Panc1 (cell line): ENCODE measurements at regions not wholly inside any gene's neighbourhood (a gene's known extent, or its start where the extent isn't known, plus 50 kb on each side); places are given as distances from the start of the nearest gene placed in this dataset.

Experiments
- ATAC-seq: fragments of 200-7000 bp; cut with Tn5 transposase; 2 replicates; pipeline ENCODE4 v1.9.1; 2020; ENCODE audit warnings: mild to moderate bottlenecking, moderate library complexity
- BruUV-seq: library from RNA; stranded (reverse); fragments of 400-500 nt; replicated peaks from 2 replicates; lab custom pipeline; 2021; lab: Mats Ljungman, UMichigan
- CTCF ChIA-PET: fragments of 300-600 bp; sonication (Branson Sonifier 250); formaldehyde crosslinking; loops from one replicate; lab custom pipeline; 2022; ENCODE audit warnings: antibody characterized with exemption; lab: Charles Lee
- POLR2A ChIA-PET: fragments of 300-600 bp; sonication (Branson Sonifier 250); formaldehyde crosslinking; loops from one replicate; lab custom pipeline; 2022; ENCODE audit warnings: antibody characterized with exemption; lab: Charles Lee
- DNase-seq: peaks from one replicate; pipeline ENCODE4 v3.0.0-alpha.2; 2010; ENCODE audit warnings: low read depth, low spot score
- H3K27ac ChIP-seq: 2 replicates; pipeline ENCODE4 v1.5.1; 2011; ENCODE audit warnings: mild to moderate bottlenecking, low read length, inconsistent platforms
- H3K27me3 ChIP-seq: fragments of 200-500 bp; sonication (Bioruptor generic); 2 replicates; pipeline ENCODE4 v1.6.0; 2014; ENCODE audit warnings: low read length, inconsistent platforms; ENCODE audit not compliant: control insufficient read depth, insufficient read depth
- H3K36me3 ChIP-seq: fragments of 200-500 bp; sonication (Bioruptor generic); 2 replicates; pipeline ENCODE4 v1.5.1; 2014; ENCODE audit warnings: inconsistent platforms, mild to moderate bottlenecking, low read length, moderate library complexity; ENCODE audit not compliant: control insufficient read depth, insufficient read depth
- H3K4me1 ChIP-seq: 2 replicates; pipeline ENCODE4 v1.5.1; 2011; ENCODE audit warnings: inconsistent platforms, mild to moderate bottlenecking, low read length, moderate library complexity; ENCODE audit not compliant: control insufficient read depth, insufficient read depth
- H3K4me3 ChIP-seq, 2 experiments: 2 replicates each; pipeline ENCODE4 v1.5.1; 2011 to 2012; ENCODE audit warnings: low read depth in 2 of 2, low read length in 2 of 2, mild to moderate bottlenecking in 2 of 2, inconsistent platforms in 1 of 2, moderate library complexity in 1 of 2
- H3K9me3 ChIP-seq: fragments of 200-500 bp; sonication (Bioruptor generic); 2 replicates; pipeline ENCODE4 v1.5.1; 2014; ENCODE audit warnings: low read depth, mild to moderate bottlenecking, inconsistent platforms, low read length, moderate library complexity; ENCODE audit not compliant: control insufficient read depth, insufficient read depth
- POLR2AphosphoS5 ChIP-seq: IDR thresholded peaks from 2 replicates; pipeline ENCODE4 v1.6.1; 2012; ENCODE audit warnings: mild to moderate bottlenecking, low read depth, low read length, moderate library complexity
- SIN3A ChIP-seq: IDR thresholded peaks from 2 replicates; pipeline ENCODE4 v1.6.1; 2012; ENCODE audit warnings: low read depth, mild to moderate bottlenecking, low read length, moderate library complexity, borderline replicate concordance; ENCODE audit not compliant: insufficient read depth
- TCF7L2 ChIP-seq: IDR thresholded peaks from 2 replicates; pipeline ENCODE4 v1.6.1; 2011; ENCODE audit warnings: mild to moderate bottlenecking, low read depth, low read length, inconsistent platforms
- in situ Hi-C: cut with HindIII; loops from 2 replicates; pipeline ENCODE4 v1.10.0; 2016; ENCODE audit warnings: low sequenced_read_pairs, low pct_unique_long_range_greater_than_20kb
- intact Hi-C: fragments of 100-400 bp; cut with micrococcal nuclease; formaldehyde crosslinking; loops from one replicate; pipeline ENCODE4 v1.10.0; 2022; ENCODE audit not compliant: unreplicated experiment
- TF ChIP-seq, protein P1 (sequence below), 2 experiments: IDR thresholded peaks; 2 replicates each; pipeline ENCODE4 v1.6.1; 2011 to 2012; ENCODE audit warnings: low read depth in 2 of 2, control low read depth in 1 of 2, low read length in 1 of 2, mild to moderate bottlenecking in 1 of 2, moderate library complexity in 1 of 2; ENCODE audit not compliant: insufficient read depth in 1 of 2
- TF ChIP-seq, protein P2 (sequence below): fragments of 450-650 bp; IDR thresholded peaks from 2 replicates; pipeline ENCODE4 v1.5.1; 2017; ENCODE audit warnings: mild to moderate bottlenecking

DNA sequence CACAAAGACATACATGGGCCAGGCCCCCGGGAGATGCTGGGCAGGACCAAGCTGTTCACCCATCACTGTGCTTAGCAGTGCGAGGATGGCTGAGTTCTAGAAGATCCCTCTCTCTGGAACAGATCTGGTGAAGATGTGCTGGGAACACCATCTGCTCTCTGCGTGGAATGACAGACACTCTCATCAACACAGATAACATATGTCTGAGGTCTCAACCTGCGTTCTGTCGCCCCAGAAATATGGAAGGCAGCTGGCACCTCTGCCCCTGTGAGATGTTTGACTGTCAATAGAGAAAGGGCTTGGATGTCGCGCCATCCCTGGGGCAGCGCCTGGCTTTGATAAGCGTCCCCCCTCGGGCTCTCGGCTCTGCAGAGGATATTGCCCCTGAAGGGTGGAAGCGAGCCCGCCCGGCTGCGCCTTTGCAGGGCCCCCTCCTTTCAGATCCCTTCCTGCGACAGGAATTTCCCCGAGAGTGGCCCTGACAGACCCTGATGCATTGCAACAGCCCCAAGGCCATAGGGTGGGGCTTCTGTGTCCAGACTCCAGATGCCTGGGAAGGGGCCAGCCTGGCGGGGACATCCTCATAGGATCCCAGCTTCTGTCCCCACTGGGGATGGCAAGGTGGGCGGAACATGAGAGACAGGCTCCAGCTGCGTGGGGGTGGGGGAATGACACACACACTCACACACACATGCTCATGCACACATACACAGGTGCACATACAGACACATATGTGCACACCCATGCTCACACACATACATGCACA, 86.9 kb upstream of the ZNF469 start:
- H3K27ac ChIP-seq = no peak overlapping the region
- in situ Hi-C loops = loop anchor here (10.0 kb wide), 1 partner anchor 109 kb away; no protein-coding TSS in a partner anchor
- H3K36me3 ChIP-seq = no peaks in the 10 kb centered on the region
- DNase-seq = no peak
- intact Hi-C loops = no loop called here
- no peak for ATAC-seq
- no TSS peak for BruUV-seq
- H3K9me3 ChIP-seq = no peaks in the 10 kb centered on the region
- ChIA-PET POLR2A (no interaction called here), CTCF (no interaction called here)
- no peaks in the 10 kb centered on the region for H3K27me3 ChIP-seq
- TF ChIP-seq SIN3A (no peak), TCF7L2 (no peak), POLR2AphosphoS5 (no peak)
- TF ChIP-seq, protein P1, sequence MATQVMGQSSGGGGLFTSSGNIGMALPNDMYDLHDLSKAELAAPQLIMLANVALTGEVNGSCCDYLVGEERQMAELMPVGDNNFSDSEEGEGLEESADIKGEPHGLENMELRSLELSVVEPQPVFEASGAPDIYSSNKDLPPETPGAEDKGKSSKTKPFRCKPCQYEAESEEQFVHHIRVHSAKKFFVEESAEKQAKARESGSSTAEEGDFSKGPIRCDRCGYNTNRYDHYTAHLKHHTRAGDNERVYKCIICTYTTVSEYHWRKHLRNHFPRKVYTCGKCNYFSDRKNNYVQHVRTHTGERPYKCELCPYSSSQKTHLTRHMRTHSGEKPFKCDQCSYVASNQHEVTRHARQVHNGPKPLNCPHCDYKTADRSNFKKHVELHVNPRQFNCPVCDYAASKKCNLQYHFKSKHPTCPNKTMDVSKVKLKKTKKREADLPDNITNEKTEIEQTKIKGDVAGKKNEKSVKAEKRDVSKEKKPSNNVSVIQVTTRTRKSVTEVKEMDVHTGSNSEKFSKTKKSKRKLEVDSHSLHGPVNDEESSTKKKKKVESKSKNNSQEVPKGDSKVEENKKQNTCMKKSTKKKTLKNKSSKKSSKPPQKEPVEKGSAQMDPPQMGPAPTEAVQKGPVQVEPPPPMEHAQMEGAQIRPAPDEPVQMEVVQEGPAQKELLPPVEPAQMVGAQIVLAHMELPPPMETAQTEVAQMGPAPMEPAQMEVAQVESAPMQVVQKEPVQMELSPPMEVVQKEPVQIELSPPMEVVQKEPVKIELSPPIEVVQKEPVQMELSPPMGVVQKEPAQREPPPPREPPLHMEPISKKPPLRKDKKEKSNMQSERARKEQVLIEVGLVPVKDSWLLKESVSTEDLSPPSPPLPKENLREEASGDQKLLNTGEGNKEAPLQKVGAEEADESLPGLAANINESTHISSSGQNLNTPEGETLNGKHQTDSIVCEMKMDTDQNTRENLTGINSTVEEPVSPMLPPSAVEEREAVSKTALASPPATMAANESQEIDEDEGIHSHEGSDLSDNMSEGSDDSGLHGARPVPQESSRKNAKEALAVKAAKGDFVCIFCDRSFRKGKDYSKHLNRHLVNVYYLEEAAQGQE (IDR thresholded peaks at IDR 0.05; ENCODE audit: insufficient read depth in 1 of 2, low read depth in 2 of 2, low read length in 1 of 2) = no peak
- TF ChIP-seq, protein P2, sequence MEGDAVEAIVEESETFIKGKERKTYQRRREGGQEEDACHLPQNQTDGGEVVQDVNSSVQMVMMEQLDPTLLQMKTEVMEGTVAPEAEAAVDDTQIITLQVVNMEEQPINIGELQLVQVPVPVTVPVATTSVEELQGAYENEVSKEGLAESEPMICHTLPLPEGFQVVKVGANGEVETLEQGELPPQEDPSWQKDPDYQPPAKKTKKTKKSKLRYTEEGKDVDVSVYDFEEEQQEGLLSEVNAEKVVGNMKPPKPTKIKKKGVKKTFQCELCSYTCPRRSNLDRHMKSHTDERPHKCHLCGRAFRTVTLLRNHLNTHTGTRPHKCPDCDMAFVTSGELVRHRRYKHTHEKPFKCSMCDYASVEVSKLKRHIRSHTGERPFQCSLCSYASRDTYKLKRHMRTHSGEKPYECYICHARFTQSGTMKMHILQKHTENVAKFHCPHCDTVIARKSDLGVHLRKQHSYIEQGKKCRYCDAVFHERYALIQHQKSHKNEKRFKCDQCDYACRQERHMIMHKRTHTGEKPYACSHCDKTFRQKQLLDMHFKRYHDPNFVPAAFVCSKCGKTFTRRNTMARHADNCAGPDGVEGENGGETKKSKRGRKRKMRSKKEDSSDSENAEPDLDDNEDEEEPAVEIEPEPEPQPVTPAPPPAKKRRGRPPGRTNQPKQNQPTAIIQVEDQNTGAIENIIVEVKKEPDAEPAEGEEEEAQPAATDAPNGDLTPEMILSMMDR = no peak
- no peak overlapping the region for H3K4me3 ChIP-seq
- no peaks in the 10 kb centered on the region for H3K4me1 ChIP-seq

DNA sequence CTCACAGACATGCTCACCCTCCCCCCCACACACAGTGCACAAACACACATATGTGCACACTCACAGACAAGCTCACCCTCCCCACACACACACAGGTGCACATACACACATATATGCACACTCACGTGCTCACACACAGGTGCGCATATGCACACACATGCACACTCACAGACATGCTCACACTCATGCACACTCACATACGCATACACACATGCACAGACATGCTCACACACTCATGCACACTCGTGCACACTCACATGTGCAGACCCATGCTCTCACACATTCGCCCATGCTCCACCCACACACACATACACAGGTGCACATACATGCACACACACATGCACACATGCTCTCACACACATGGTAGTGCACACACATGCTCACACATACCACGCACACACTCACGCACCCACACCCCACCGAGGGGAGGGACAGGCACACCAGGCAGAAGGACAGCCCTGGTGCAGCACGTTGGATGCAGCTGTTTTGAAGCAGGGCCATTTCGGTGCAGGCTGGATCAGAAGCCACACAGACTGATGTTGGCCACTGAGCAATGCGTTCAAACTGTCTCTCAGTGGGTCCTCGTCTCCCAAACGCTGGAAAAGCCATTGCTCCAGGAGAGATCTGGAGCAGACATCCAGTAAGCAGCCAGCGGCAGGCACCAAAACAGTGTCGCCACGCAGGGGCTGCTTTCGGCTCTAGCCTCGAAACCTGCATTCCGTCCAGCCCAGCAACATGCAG, 86.2 kb upstream of the ZNF469 start:
- no peaks in the 10 kb centered on the region for H3K4me1 ChIP-seq

More for the DNA sequence above, 86.2 kb upstream of the ZNF469 start:
- Histone ChIP-seq H3K27me3 (no peaks in the 10 kb centered on the region), H3K4me3 (no peak overlapping the region), H3K36me3 (no peaks in the 10 kb centered on the region), H3K27ac (no peak overlapping the region), H3K9me3 (no peaks in the 10 kb centered on the region)
- TF ChIP-seq, protein P1 (IDR thresholded peaks at IDR 0.05; ENCODE audit: insufficient read depth in 1 of 2, low read depth in 2 of 2, low read length in 1 of 2) = no peak
- TF ChIP-seq, protein P2 = no peak
- no peak for TF ChIP-seq TCF7L2
- BruUV-seq = no TSS peak
- ATAC-seq (no peak), DNase-seq (no peak)
- intact Hi-C loops (no loop called here), in situ Hi-C loops (loop anchor here (10.0 kb wide), 1 partner anchor 108 kb away; no protein-coding TSS in a partner anchor)
- POLR2A ChIA-PET = no interaction called here
- CTCF ChIA-PET = no interaction called here
